GM12878 (cell line): ENCODE measurements at regions not wholly inside any gene's neighbourhood (a gene's known extent, or its start where the extent isn't known, plus 50 kb on each side); places are given as distances from the start of the nearest gene placed in this dataset.
A peak's percentile ranks its signal among the peaks of the same experiment; 100 is the strongest.

Source experiments
- BMI1 ChIP-seq: fragments of 450-650 bp; IDR thresholded peaks from 2 replicates; pipeline ENCODE4 v1.6.1; 2016; ENCODE audit warnings: mild to moderate bottlenecking, moderate library complexity, borderline replicate concordance
- IKZF2 ChIP-seq, 2 experiments: fragments of 450-650 bp; IDR thresholded peaks; 2 replicates each; pipeline ENCODE4 v1.6.1; 2017; ENCODE audit warnings: mild to moderate bottlenecking in 2 of 2, moderate library complexity in 2 of 2
- NFIC ChIP-seq: IDR thresholded peaks from 2 replicates; pipeline ENCODE4 v1.6.1; 2012; ENCODE audit warnings: low read depth, mild to moderate bottlenecking, inconsistent platforms, low read length, moderate library complexity
- SMARCA5 ChIP-seq: fragments of 450-650 bp; IDR thresholded peaks from 2 replicates; pipeline ENCODE4 v1.6.1; 2017; ENCODE audit warnings: mild to moderate bottlenecking
- ZNF384 ChIP-seq: IDR thresholded peaks from 2 replicates; pipeline ENCODE4 v1.6.1; 2012; ENCODE audit warnings: low read depth, mild to moderate bottlenecking, low read length, improper control_type of control experiment, borderline replicate concordance
- TF ChIP-seq, protein P1 (sequence below): fragments of 450-650 bp; IDR thresholded peaks from 2 replicates; pipeline ENCODE4 v1.6.1; 2016; ENCODE audit warnings: mild to moderate bottlenecking, moderate library complexity, borderline replicate concordance
- TF ChIP-seq, protein P2 (sequence below): IDR thresholded peaks from 2 replicates; pipeline ENCODE4 v1.6.1; 2011; ENCODE audit warnings: low read depth, low read length, improper control_type of control experiment, borderline replicate concordance
- TF ChIP-seq, protein P3 (sequence below): IDR thresholded peaks from 2 replicates; pipeline ENCODE4 v1.6.1; 2012; ENCODE audit warnings: mild to moderate bottlenecking, low read depth, low read length
- TF ChIP-seq, protein P4 (sequence below): IDR thresholded peaks from 2 replicates; pipeline ENCODE4 v1.6.1; 2011; ENCODE audit warnings: low read depth, mild to moderate bottlenecking, low read length, moderate library complexity, borderline replicate concordance; ENCODE audit errors: extremely low read depth

DNA sequence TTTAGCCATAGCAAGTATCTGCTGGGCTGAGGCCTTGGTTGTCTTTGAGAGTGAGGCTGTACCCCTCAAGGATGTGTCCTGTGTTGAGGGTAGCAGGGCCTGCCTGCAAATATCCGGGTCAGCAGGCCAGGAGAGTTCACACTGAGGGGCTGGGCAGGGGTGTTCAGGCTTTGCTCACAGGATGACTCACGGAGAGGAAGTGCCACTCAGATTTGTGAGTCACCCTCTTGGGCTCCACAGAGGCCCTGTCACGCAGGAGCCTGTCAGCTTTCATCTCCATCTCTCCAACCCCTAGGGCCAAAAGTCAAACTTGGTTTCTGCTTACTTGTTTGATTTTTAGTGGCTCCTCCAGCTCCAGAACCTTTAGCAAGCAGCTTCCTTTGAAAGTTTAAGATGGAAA lies 211.5 kb downstream of the SEC61B start (continued):
- TF ChIP-seq, protein P1, sequence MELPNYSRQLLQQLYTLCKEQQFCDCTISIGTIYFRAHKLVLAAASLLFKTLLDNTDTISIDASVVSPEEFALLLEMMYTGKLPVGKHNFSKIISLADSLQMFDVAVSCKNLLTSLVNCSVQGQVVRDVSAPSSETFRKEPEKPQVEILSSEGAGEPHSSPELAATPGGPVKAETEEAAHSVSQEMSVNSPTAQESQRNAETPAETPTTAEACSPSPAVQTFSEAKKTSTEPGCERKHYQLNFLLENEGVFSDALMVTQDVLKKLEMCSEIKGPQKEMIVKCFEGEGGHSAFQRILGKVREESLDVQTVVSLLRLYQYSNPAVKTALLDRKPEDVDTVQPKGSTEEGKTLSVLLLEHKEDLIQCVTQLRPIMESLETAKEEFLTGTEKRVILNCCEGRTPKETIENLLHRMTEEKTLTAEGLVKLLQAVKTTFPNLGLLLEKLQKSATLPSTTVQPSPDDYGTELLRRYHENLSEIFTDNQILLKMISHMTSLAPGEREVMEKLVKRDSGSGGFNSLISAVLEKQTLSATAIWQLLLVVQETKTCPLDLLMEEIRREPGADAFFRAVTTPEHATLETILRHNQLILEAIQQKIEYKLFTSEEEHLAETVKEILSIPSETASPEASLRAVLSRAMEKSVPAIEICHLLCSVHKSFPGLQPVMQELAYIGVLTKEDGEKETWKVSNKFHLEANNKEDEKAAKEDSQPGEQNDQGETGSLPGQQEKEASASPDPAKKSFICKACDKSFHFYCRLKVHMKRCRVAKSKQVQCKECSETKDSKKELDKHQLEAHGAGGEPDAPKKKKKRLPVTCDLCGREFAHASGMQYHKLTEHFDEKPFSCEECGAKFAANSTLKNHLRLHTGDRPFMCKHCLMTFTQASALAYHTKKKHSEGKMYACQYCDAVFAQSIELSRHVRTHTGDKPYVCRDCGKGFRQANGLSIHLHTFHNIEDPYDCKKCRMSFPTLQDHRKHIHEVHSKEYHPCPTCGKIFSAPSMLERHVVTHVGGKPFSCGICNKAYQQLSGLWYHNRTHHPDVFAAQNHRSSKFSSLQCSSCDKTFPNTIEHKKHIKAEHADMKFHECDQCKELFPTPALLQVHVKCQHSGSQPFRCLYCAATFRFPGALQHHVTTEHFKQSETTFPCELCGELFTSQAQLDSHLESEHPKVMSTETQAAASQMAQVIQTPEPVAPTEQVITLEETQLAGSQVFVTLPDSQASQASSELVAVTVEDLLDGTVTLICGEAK = no peak
- TF ChIP-seq BMI1 (no peak), IKZF2 (IDR thresholded peaks at IDR 0.05) (peak; percentile 17 to 50; a peak in 2 of 4 replicates), SMARCA5 (no peak), NFIC (peak; percentile 83; the same call in 1 of the 2 replicates), ZNF384 (no peak)
- TF ChIP-seq, protein P2, sequence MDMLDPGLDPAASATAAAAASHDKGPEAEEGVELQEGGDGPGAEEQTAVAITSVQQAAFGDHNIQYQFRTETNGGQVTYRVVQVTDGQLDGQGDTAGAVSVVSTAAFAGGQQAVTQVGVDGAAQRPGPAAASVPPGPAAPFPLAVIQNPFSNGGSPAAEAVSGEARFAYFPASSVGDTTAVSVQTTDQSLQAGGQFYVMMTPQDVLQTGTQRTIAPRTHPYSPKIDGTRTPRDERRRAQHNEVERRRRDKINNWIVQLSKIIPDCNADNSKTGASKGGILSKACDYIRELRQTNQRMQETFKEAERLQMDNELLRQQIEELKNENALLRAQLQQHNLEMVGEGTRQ = no peak
- TF ChIP-seq, protein P3, sequence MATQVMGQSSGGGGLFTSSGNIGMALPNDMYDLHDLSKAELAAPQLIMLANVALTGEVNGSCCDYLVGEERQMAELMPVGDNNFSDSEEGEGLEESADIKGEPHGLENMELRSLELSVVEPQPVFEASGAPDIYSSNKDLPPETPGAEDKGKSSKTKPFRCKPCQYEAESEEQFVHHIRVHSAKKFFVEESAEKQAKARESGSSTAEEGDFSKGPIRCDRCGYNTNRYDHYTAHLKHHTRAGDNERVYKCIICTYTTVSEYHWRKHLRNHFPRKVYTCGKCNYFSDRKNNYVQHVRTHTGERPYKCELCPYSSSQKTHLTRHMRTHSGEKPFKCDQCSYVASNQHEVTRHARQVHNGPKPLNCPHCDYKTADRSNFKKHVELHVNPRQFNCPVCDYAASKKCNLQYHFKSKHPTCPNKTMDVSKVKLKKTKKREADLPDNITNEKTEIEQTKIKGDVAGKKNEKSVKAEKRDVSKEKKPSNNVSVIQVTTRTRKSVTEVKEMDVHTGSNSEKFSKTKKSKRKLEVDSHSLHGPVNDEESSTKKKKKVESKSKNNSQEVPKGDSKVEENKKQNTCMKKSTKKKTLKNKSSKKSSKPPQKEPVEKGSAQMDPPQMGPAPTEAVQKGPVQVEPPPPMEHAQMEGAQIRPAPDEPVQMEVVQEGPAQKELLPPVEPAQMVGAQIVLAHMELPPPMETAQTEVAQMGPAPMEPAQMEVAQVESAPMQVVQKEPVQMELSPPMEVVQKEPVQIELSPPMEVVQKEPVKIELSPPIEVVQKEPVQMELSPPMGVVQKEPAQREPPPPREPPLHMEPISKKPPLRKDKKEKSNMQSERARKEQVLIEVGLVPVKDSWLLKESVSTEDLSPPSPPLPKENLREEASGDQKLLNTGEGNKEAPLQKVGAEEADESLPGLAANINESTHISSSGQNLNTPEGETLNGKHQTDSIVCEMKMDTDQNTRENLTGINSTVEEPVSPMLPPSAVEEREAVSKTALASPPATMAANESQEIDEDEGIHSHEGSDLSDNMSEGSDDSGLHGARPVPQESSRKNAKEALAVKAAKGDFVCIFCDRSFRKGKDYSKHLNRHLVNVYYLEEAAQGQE = no peak
- TF ChIP-seq, protein P4, sequence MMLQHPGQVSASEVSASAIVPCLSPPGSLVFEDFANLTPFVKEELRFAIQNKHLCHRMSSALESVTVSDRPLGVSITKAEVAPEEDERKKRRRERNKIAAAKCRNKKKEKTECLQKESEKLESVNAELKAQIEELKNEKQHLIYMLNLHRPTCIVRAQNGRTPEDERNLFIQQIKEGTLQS = 0 out of 2 replicates have a peak, but pooled peaks have one; percentile 31
